Gastroesophageal sphincter (tissue), 3 donors: ENCODE measurements at regions not wholly inside any gene's neighbourhood (a gene's known extent, or its start where the extent isn't known, plus 50 kb on each side); places are given as distances from the start of the nearest gene placed in this dataset.

ENCODE experiments used
- POLR2A ChIP-seq, 2 donors: fragments of 450-650 bp; IDR thresholded peaks; one replicate each; pipeline ENCODE4 v1.6.1; 2017; ENCODE audit warnings: antibody characterized with exemption in 2 of 2, mild to moderate bottlenecking in 2 of 2, moderate library complexity in 1 of 2
- POLR2AphosphoS5 ChIP-seq: sonication (generic); formaldehyde crosslinking; IDR thresholded peaks from one replicate; pipeline ENCODE4 v1.6.1; 2017; ENCODE audit warnings: antibody characterized with exemption
- TF ChIP-seq, protein P1 (sequence below), 4 experiments: fragments of 200-600 bp in 2 of 4; fragments of 450-650 bp in 2 of 4; sonication (generic) in 1 of 4; IDR thresholded peaks; one replicate each; pipeline ENCODE4 v1.5.1; 2017 to 2019; ENCODE audit warnings: antibody characterized with exemption in 4 of 4, mild to moderate bottlenecking in 2 of 4, moderate library complexity in 2 of 4

DNA sequence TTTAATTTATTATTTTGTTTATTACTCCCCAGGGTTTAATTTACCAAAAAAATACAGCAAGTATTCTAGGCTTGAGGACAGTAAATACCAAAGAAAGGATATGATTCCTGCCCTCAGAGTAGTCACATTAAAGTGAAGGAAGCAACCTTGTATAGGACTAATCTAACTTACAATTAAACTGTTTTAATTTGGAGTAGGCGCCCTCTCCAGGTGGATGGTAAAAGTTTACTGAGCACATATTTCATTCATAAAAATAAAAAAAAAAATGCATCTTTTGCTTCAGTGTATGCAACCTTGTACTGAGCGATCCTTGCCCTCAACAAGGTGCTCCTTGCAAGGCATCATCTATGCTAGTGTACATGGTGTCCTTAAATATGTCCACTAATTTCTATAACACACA, 72.0 kb upstream of the MAGEB16 start:
- TF ChIP-seq POLR2A (IDR thresholded peaks at IDR 0.05) (no peak), POLR2AphosphoS5 (no peak)
- TF ChIP-seq, protein P1, sequence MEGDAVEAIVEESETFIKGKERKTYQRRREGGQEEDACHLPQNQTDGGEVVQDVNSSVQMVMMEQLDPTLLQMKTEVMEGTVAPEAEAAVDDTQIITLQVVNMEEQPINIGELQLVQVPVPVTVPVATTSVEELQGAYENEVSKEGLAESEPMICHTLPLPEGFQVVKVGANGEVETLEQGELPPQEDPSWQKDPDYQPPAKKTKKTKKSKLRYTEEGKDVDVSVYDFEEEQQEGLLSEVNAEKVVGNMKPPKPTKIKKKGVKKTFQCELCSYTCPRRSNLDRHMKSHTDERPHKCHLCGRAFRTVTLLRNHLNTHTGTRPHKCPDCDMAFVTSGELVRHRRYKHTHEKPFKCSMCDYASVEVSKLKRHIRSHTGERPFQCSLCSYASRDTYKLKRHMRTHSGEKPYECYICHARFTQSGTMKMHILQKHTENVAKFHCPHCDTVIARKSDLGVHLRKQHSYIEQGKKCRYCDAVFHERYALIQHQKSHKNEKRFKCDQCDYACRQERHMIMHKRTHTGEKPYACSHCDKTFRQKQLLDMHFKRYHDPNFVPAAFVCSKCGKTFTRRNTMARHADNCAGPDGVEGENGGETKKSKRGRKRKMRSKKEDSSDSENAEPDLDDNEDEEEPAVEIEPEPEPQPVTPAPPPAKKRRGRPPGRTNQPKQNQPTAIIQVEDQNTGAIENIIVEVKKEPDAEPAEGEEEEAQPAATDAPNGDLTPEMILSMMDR (IDR thresholded peaks at IDR 0.05): no peak
